ENCODE measurements at regions not wholly inside any gene's neighbourhood (a gene's known extent, or its start where the extent isn't known, plus 50 kb on each side); places are given as distances from the start of the nearest gene placed in this dataset.
"Not testable (repeated sequence)": the region's sequence is repeated elsewhere in the genome, so short reads cannot be mapped to it uniquely, and the experiment has no call there.

DNA sequence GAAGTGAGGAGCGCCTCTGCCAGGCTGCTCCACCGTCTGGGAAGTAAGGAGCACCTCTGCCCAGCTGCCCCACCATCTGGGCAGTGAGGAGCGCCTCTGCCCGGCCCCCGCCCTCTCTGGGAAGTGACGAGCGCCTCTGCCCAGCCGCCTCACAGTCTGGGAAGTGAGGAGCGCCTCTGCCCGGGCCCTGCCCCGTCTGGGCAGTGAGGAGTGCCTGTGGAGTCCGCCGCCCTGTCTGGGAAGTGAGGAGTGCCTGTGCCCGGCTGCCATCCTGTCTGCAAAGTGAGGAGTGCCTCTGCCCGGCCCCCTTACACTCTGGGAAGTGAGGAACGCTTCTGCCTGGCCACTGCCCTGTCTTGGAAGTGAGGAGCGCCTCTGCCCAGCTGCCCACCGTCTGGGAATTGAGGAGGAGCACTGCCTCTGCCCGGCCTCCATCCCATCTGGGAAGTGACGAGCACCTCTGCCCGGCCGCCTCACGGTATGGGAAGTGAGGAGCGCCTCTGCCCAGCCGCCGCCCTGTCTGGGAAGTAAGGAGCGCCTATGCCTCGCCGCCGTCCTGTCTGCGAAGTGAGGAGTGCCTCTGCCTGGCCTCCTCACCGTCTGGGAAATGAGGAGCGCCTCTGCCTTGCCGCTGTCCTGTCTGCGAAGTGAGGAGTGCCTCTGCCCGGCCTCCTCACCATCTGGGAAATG lies 576.2 kb upstream of the C9orf72 start:
- not testable (repeated sequence) for H3K27ac ChIP-seq (ENCODE audit: low read depth, low read length, poor library complexity, severe bottlenecking); H3K4me1 ChIP-seq (ENCODE audit: insufficient read depth, low read length, severe bottlenecking); H3K9me2 ChIP-seq (ENCODE audit: low read depth, low read length); H3K27me3 ChIP-seq (ENCODE audit: insufficient read depth, low read length); H3K9me3 ChIP-seq (ENCODE audit: low read length); H3K79me2 ChIP-seq (ENCODE audit: insufficient read depth, low read length); H4K20me1 ChIP-seq (ENCODE audit: insufficient read depth, low read length); H3K9ac ChIP-seq (ENCODE audit: low read length); H3F3A ChIP-seq (ENCODE audit: insufficient read depth, low read length); H3K36me3 ChIP-seq (ENCODE audit: insufficient read depth, low read length); H3K4me3 ChIP-seq (ENCODE audit: low read depth, low read length, poor library complexity, severe bottlenecking); H3K4me2 ChIP-seq (ENCODE audit: low read length); H2AFZ ChIP-seq (ENCODE audit: low read length)

GRCh38 chr9:28155067-28155466 lies 581.8 kb upstream of the C9orf72 start:
- Histone ChIP-seq H3F3A (ENCODE audit: insufficient read depth, low read length) (no peaks in the 10 kb centered on the region), H3K27ac (ENCODE audit: low read depth, low read length, poor library complexity, severe bottlenecking) (no peak overlapping the region), H3K9ac (ENCODE audit: low read length) (no peak overlapping the region), H4K20me1 (ENCODE audit: insufficient read depth, low read length) (no peaks in the 10 kb centered on the region), H3K4me2 (ENCODE audit: low read length) (no peak overlapping the region), H3K27me3 (ENCODE audit: insufficient read depth, low read length) (no peaks in the 10 kb centered on the region), H3K4me3 (ENCODE audit: low read depth, low read length, poor library complexity, severe bottlenecking) (no peak overlapping the region), H3K9me3 (ENCODE audit: low read length) (no peaks in the 10 kb centered on the region), H3K79me2 (ENCODE audit: insufficient read depth, low read length) (no peaks in the 10 kb centered on the region), H2AFZ (ENCODE audit: low read length) (no peak overlapping the region), H3K9me2 (ENCODE audit: low read depth, low read length) (no peaks in the 10 kb centered on the region), H3K4me1 (ENCODE audit: insufficient read depth, low read length, severe bottlenecking) (no peaks in the 10 kb centered on the region), H3K36me3 (ENCODE audit: insufficient read depth, low read length) (no peaks in the 10 kb centered on the region)
- no peak for TF ChIP-seq EZH2 (IDR thresholded peaks at IDR 0.05; ENCODE audit: borderline replicate concordance, low read length)
- TF ChIP-seq CTCF (IDR thresholded peaks at IDR 0.05; ENCODE audit: low read length), result no peak

GRCh38 chr9:28155671-28156070 lies 582.4 kb upstream of the C9orf72 start:
- no peak overlapping the region for H2AFZ ChIP-seq (ENCODE audit: low read length)
- H3K9me3 ChIP-seq (ENCODE audit: low read length), result no peaks in the 10 kb centered on the region
- H3K27me3 ChIP-seq (ENCODE audit: insufficient read depth, low read length), result no peaks in the 10 kb centered on the region
- no peaks in the 10 kb centered on the region for H3K36me3 ChIP-seq (ENCODE audit: insufficient read depth, low read length)
- no peaks in the 10 kb centered on the region for H4K20me1 ChIP-seq (ENCODE audit: insufficient read depth, low read length)
- H3K4me1 ChIP-seq (ENCODE audit: insufficient read depth, low read length, severe bottlenecking), result no peaks in the 10 kb centered on the region
- no peak overlapping the region for H3K4me2 ChIP-seq (ENCODE audit: low read length)
- no peak for TF ChIP-seq EZH2 (IDR thresholded peaks at IDR 0.05; ENCODE audit: borderline replicate concordance, low read length)
- TF ChIP-seq CTCF (IDR thresholded peaks at IDR 0.05; ENCODE audit: low read length), result no peak
- no peaks in the 10 kb centered on the region for H3F3A ChIP-seq (ENCODE audit: insufficient read depth, low read length)
- H3K9me2 ChIP-seq (ENCODE audit: low read depth, low read length), result no peaks in the 10 kb centered on the region
- H3K27ac ChIP-seq (ENCODE audit: low read depth, low read length, poor library complexity, severe bottlenecking), result no peak overlapping the region
- no peak overlapping the region for H3K4me3 ChIP-seq (ENCODE audit: low read depth, low read length, poor library complexity, severe bottlenecking)
- no peak overlapping the region for H3K9ac ChIP-seq (ENCODE audit: low read length)
- no peaks in the 10 kb centered on the region for H3K79me2 ChIP-seq (ENCODE audit: insufficient read depth, low read length)

- no peak overlapping the region for H3K4me2 ChIP-seq (ENCODE audit: low read length)
- no peak overlapping the region for H2AFZ ChIP-seq (ENCODE audit: low read length)
- no peaks in the 10 kb centered on the region for H3K9me2 ChIP-seq (ENCODE audit: low read depth, low read length)
- H3K36me3 ChIP-seq (ENCODE audit: insufficient read depth, low read length), result no peaks in the 10 kb centered on the region
- no peaks in the 10 kb centered on the region for H3K79me2 ChIP-seq (ENCODE audit: insufficient read depth, low read length)
- no peak overlapping the region for H3K9ac ChIP-seq (ENCODE audit: low read length)
- no peaks in the 10 kb centered on the region for H4K20me1 ChIP-seq (ENCODE audit: insufficient read depth, low read length)
- no peak for TF ChIP-seq CTCF (IDR thresholded peaks at IDR 0.05; ENCODE audit: low read length)
- TF ChIP-seq EZH2 (IDR thresholded peaks at IDR 0.05; ENCODE audit: borderline replicate concordance, low read length), result no peak
- H3K4me3 ChIP-seq (ENCODE audit: low read depth, low read length, poor library complexity, severe bottlenecking), result no peak overlapping the region
- H3F3A ChIP-seq (ENCODE audit: insufficient read depth, low read length), result no peaks in the 10 kb centered on the region
- no peaks in the 10 kb centered on the region for H3K4me1 ChIP-seq (ENCODE audit: insufficient read depth, low read length, severe bottlenecking)
- no peaks in the 10 kb centered on the region for H3K9me3 ChIP-seq (ENCODE audit: low read length)
- H3K27ac ChIP-seq (ENCODE audit: low read depth, low read length, poor library complexity, severe bottlenecking), result no peak overlapping the region
- H3K27me3 ChIP-seq (ENCODE audit: insufficient read depth, low read length), result no peaks in the 10 kb centered on the region
These were observed 585.2 kb upstream of the C9orf72 start for GRCh38 chr9:28158451-28158850.
